SK-N-SH (cell line): ENCODE measurements at regions not wholly inside any gene's neighbourhood (a gene's known extent, or its start where the extent isn't known, plus 50 kb on each side); places are given as distances from the start of the nearest gene placed in this dataset.

Experiments
- CTCF ChIA-PET: fragments of 300-600, 350-600 bp; formaldehyde crosslinking; extraction: SDS; loops from one replicate; lab custom pipeline; 2021; lab: Yijun Ruan, JAX
- POLR2A ChIA-PET: fragments of 350-600 bp; sonication (Branson Sonifier 250); formaldehyde crosslinking; extraction: SDS; loops from one replicate; lab custom pipeline; 2020; ENCODE audit warnings: antibody characterized with exemption, inconsistent platforms; lab: Yijun Ruan, JAX
- DNase-seq: peaks from one replicate; pipeline ENCODE4 v3.0.0; 2012
- H2AFZ ChIP-seq: fragments of 200-600 bp; sonication (generic); 2 replicates; pipeline ENCODE4 v1.8.1; 2016; ENCODE audit warnings: antibody characterized with exemption, mild to moderate bottlenecking, low read depth
- H3F3A ChIP-seq: fragments of 200-600 bp; sonication (generic); replicated peaks from 2 replicates; pipeline ENCODE3; 2016; ENCODE audit warnings: antibody characterized with exemption, mild to moderate bottlenecking; ENCODE audit not compliant: insufficient read depth
- H3K27ac ChIP-seq, 2 experiments: fragments of 200-500 bp in 1 of 2; fragments of 200-600 bp in 1 of 2; sonication (Bioruptor generic) in 1 of 2; sonication (generic), shearing (Covaris generic) in 1 of 2; 2 replicates each; pipeline versions ENCODE4 v1.5.1 to v1.6.1; 2014 to 2016; ENCODE audit warnings: low read depth in 2 of 2, inconsistent platforms in 1 of 2, low read length in 1 of 2, mild to moderate bottlenecking in 1 of 2, mixed read lengths in 1 of 2
- H3K27me3 ChIP-seq: fragments of 200-600 bp; sonication (generic), shearing (Covaris generic); 2 replicates; pipeline ENCODE4 v1.6.1; 2016; ENCODE audit warnings: mixed run types; ENCODE audit not compliant: insufficient read depth
- H3K36me3 ChIP-seq, 2 experiments: fragments of 200-500 bp in 1 of 2; fragments of 200-600 bp in 1 of 2; sonication (Bioruptor generic) in 1 of 2; sonication (generic) in 1 of 2; replicated peaks in 1 of 2; 2 replicates each; pipeline versions ENCODE3 to v1.5.1; 2014 to 2016; ENCODE audit warnings: low read length in 1 of 2, mild to moderate bottlenecking in 1 of 2; ENCODE audit not compliant: insufficient read depth in 2 of 2, control insufficient read depth in 1 of 2
- H3K4me1 ChIP-seq, 2 experiments: fragments of 200-500 bp in 1 of 2; fragments of 200-600 bp in 1 of 2; sonication (Bioruptor generic) in 1 of 2; sonication (generic), shearing (Covaris generic) in 1 of 2; 2 replicates each; pipeline versions ENCODE4 v1.5.1 to v1.6.1; 2014 to 2016; ENCODE audit warnings: low read depth in 1 of 2, low read length in 1 of 2, mixed run types in 1 of 2; ENCODE audit not compliant: insufficient read depth in 2 of 2, control insufficient read depth in 1 of 2
- H3K4me2 ChIP-seq: fragments of 200-600 bp; sonication (generic), shearing (Covaris generic); 2 replicates; pipeline ENCODE4 v1.6.1; 2017; ENCODE audit warnings: mixed run types
- H3K4me3 ChIP-seq, 2 experiments: fragments of 200-500 bp in 1 of 2; fragments of 200-600 bp in 1 of 2; sonication (Bioruptor generic) in 1 of 2; sonication (generic), shearing (Covaris generic) in 1 of 2; 2 replicates each; pipeline versions ENCODE4 v1.5.1 to v1.8.1; 2014 to 2016; ENCODE audit warnings: low read depth in 2 of 2, inconsistent platforms in 1 of 2, low read length in 1 of 2, mild to moderate bottlenecking in 1 of 2, mixed read lengths in 1 of 2, moderate library complexity in 1 of 2
- H3K79me2 ChIP-seq: fragments of 200-600 bp; sonication (generic); 2 replicates; pipeline ENCODE4 v1.8.1; 2017; ENCODE audit warnings: mild to moderate bottlenecking; ENCODE audit not compliant: insufficient read depth
- H3K9ac ChIP-seq: fragments of 200-600 bp; sonication (generic); 2 replicates; pipeline ENCODE4 v1.6.1; 2017; ENCODE audit warnings: mixed run types
- H3K9me2 ChIP-seq: fragments of 200-600 bp; sonication (generic); 2 replicates; pipeline ENCODE4 v1.6.1; 2017; ENCODE audit warnings: mixed run types
- H3K9me3 ChIP-seq: fragments of 200-600 bp; sonication (generic); 2 replicates; pipeline ENCODE4 v1.6.1; 2017; ENCODE audit warnings: mixed run types, mild to moderate bottlenecking, moderate library complexity
- H4K20me1 ChIP-seq: fragments of 200-600 bp; sonication (generic); 2 replicates; pipeline ENCODE4 v1.6.1; 2017; ENCODE audit warnings: mild to moderate bottlenecking, mixed run types; ENCODE audit not compliant: insufficient read depth
- CHD2 ChIP-seq: fragments of 150-350 bp; IDR thresholded peaks from 2 replicates; pipeline ENCODE4 v1.6.1; 2018; ENCODE audit warnings: low read length; ENCODE audit not compliant: partially characterized antibody
- CTCF ChIP-seq: fragments of 200-600 bp; sonication (generic); IDR thresholded peaks from 2 replicates; pipeline ENCODE4 v1.6.1; 2017; ENCODE audit warnings: antibody characterized with exemption, mild to moderate bottlenecking, moderate library complexity
- FOSL2 ChIP-seq: IDR thresholded peaks from 2 replicates; pipeline ENCODE4 v1.4.0; 2012; ENCODE audit warnings: low read depth, mild to moderate bottlenecking, moderate library complexity, borderline replicate concordance
- FOXJ3 ChIP-seq: sonication (generic); formaldehyde crosslinking; IDR thresholded peaks from 2 replicates; pipeline ENCODE4 v1.5.1; 2020; ENCODE audit warnings: mild to moderate bottlenecking, missing genetic modification reagents
- GATA2 ChIP-seq: sonication (generic); formaldehyde crosslinking; IDR thresholded peaks from 2 replicates; pipeline ENCODE4 v1.5.0; 2020; ENCODE audit warnings: mild to moderate bottlenecking, missing genetic modification reagents
- IRF3 ChIP-seq: fragments of 150-350 bp; IDR thresholded peaks from 2 replicates; pipeline ENCODE4 v1.6.1; 2016; ENCODE audit warnings: mild to moderate bottlenecking, low read depth, low read length
- JUND ChIP-seq: IDR thresholded peaks from 2 replicates; pipeline ENCODE4 v1.4.0; 2012
- MAX ChIP-seq: IDR thresholded peaks from 2 replicates; pipeline ENCODE4 v1.4.0; 2012; ENCODE audit warnings: low read depth
- MXI1 ChIP-seq: IDR thresholded peaks from 2 replicates; pipeline ENCODE4 v1.6.1; 2012; ENCODE audit warnings: mild to moderate bottlenecking, low read depth, low read length, improper control_type of control experiment
- PBX3 ChIP-seq: IDR thresholded peaks from 2 replicates; pipeline ENCODE4; 2012
- POLR2AphosphoS5 ChIP-seq: IDR thresholded peaks from 2 replicates; pipeline ENCODE4 v1.6.1; 2012; ENCODE audit warnings: low read depth, low read length
- RAD21 ChIP-seq: IDR thresholded peaks from 2 replicates; pipeline ENCODE4 v1.6.1; 2012; ENCODE audit warnings: mild to moderate bottlenecking, low read length
- RXRA ChIP-seq: IDR thresholded peaks from 2 replicates; pipeline ENCODE4 v1.4.0; 2012; ENCODE audit warnings: low read depth, mild to moderate bottlenecking, borderline replicate concordance
- SIN3A ChIP-seq: IDR thresholded peaks from 2 replicates; pipeline ENCODE4 v1.6.1; 2012; ENCODE audit warnings: low read depth, mild to moderate bottlenecking, low read length, moderate library complexity, borderline replicate concordance
- TCF12 ChIP-seq: IDR thresholded peaks from 2 replicates; pipeline ENCODE4 v1.4.0; 2012
- TEAD4 ChIP-seq: IDR thresholded peaks from 2 replicates; pipeline ENCODE4 v1.4.0; 2012; ENCODE audit warnings: mild to moderate bottlenecking, borderline replicate concordance; ENCODE audit not compliant: insufficient read depth
- USF2 ChIP-seq: fragments of 150-350 bp; IDR thresholded peaks from 2 replicates; pipeline ENCODE4 v1.6.1; 2017; ENCODE audit warnings: antibody characterized with exemption, low read length, low read depth, borderline replicate concordance
- YY1 ChIP-seq: IDR thresholded peaks from 2 replicates; pipeline ENCODE4 v1.4.0; 2012; ENCODE audit warnings: low read depth, mild to moderate bottlenecking
- ZBTB33 ChIP-seq: IDR thresholded peaks from 2 replicates; pipeline ENCODE4 v1.4.0; 2012; ENCODE audit warnings: low read depth, borderline replicate concordance
- WGBS: methylation state at CpG from one replicate; pipeline ENCODE4 v1.1.6; 2017; ENCODE audit warnings: low lambda C conversion rate; 5-methylcytosine and 5-hydroxymethylcytosine counted together

- H3K27ac ChIP-seq: no peak overlapping the region
- H3F3A ChIP-seq: peaks cover 3% of the 10 kb centered on the region
- H3K4me3 ChIP-seq: no peak overlapping the region
- ChIA-PET POLR2A (no interaction called here), CTCF (interaction anchor here (0.8 kb wide), 1 partner anchor 50 kb away, joined by 3 read pairs; no protein-coding TSS in a partner anchor)
- no peak overlapping the region for H3K9ac ChIP-seq
- no peak for TF ChIP-seq ZBTB33
- TF ChIP-seq CHD2: no peak
- no peak for TF ChIP-seq GATA2 (CRISPR knock-in tag)
- TF ChIP-seq IRF3: no peak
- no peak for TF ChIP-seq YY1
- no peak for TF ChIP-seq MAX
- no peak for TF ChIP-seq PBX3
- TF ChIP-seq FOXJ3 (CRISPR knock-in tag): no peak
- no peak for TF ChIP-seq RXRA
- no peak for TF ChIP-seq JUND
- TF ChIP-seq TEAD4: no peak
- no peaks in the 10 kb centered on the region for H3K36me3 ChIP-seq
- DNase-seq: no peak
- 91% methylated on average over 27 of the region's 32 CpGs for WGBS
- no peak overlapping the region for H3K4me2 ChIP-seq
- no peak overlapping the region for H2AFZ ChIP-seq
- H3K27me3 ChIP-seq: no peaks in the 10 kb centered on the region
- no peaks in the 10 kb centered on the region for H3K79me2 ChIP-seq
- no peaks in the 10 kb centered on the region for H4K20me1 ChIP-seq
- H3K4me1 ChIP-seq: no peaks in the 10 kb centered on the region
- no peaks in the 10 kb centered on the region for H3K9me2 ChIP-seq
- H3K9me3 ChIP-seq: no peaks in the 10 kb centered on the region
Observed at GRCh38 chr10:28925121-28925663, 247.9 kb downstream of the BAMBI start.

GRCh38 chr10:28926932-28927331 is 249.6 kb downstream of the BAMBI start:
- H3K36me3 ChIP-seq: no peaks in the 10 kb centered on the region
- POLR2A ChIA-PET: no interaction called here
- no peaks in the 10 kb centered on the region for H3K9me3 ChIP-seq
- H2AFZ ChIP-seq: no peak overlapping the region
- H3K9ac ChIP-seq: no peak overlapping the region
- no peak for DNase-seq
- H3K79me2 ChIP-seq: no peaks in the 10 kb centered on the region
- H3K9me2 ChIP-seq: no peaks in the 10 kb centered on the region
- no peaks in the 10 kb centered on the region for H4K20me1 ChIP-seq
- TF ChIP-seq RXRA (no peak), RAD21 (no peak), MAX (no peak), TCF12 (no peak), FOSL2 (no peak), USF2 (no peak), CTCF (no peak), FOXJ3 (CRISPR knock-in tag) (no peak), MXI1 (no peak), YY1 (no peak), POLR2AphosphoS5 (no peak), SIN3A (no peak)
- H3F3A ChIP-seq: peaks cover 3% of the 10 kb centered on the region
- H3K27me3 ChIP-seq: no peaks in the 10 kb centered on the region
- H3K4me3 ChIP-seq: no peak overlapping the region
- WGBS: 73% methylated on average over 3 of the region's 3 CpGs
- H3K27ac ChIP-seq: no peak overlapping the region
- CTCF ChIA-PET: interaction anchor here (1.0 kb wide), 1 partner anchor 19 kb away, joined by 3 read pairs; no protein-coding TSS in a partner anchor
- no peaks in the 10 kb centered on the region for H3K4me1 ChIP-seq
- H3K4me2 ChIP-seq: no peak overlapping the region
